IPS DF 6.9 (cell line): ENCODE measurements at regions not wholly inside any gene's neighbourhood (a gene's known extent, or its start where the extent isn't known, plus 50 kb on each side); places are given as distances from the start of the nearest gene placed in this dataset.

ENCODE experiments used
- DNase-seq: peaks from one replicate; pipeline ENCODE4 v3.0.0-alpha.2; 2013; ENCODE audit warnings: low read depth, low spot score
- H3K27ac ChIP-seq: one replicate; pipeline ENCODE4 v1.5.1; 2013; ENCODE audit warnings: low read length, control low read depth
- H3K27me3 ChIP-seq: 2 replicates; pipeline ENCODE4 v1.6.1; 2013; ENCODE audit warnings: mild to moderate bottlenecking, low read length; ENCODE audit not compliant: control insufficient read depth, insufficient read depth
- H3K36me3 ChIP-seq: 2 replicates; pipeline ENCODE4 v1.6.1; 2013; ENCODE audit warnings: low read length; ENCODE audit not compliant: control insufficient read depth, insufficient read depth
- H3K4me1 ChIP-seq: 2 replicates; pipeline ENCODE4 v1.6.1; 2013; ENCODE audit warnings: low read length; ENCODE audit not compliant: control insufficient read depth, insufficient read depth
- H3K4me3 ChIP-seq: 2 replicates; pipeline ENCODE4 v1.5.1; 2013; ENCODE audit warnings: mild to moderate bottlenecking, low read length
- H3K9me3 ChIP-seq: 2 replicates; pipeline ENCODE4 v1.6.1; 2013; ENCODE audit warnings: low read length, inconsistent platforms; ENCODE audit not compliant: control insufficient read depth, insufficient read depth
- WGBS: extraction: QIAGEN DNeasy Blood & Tissue Kit; methylation state at CpG from one replicate; pipeline ENCODE4 v1.1.7; 2013; ENCODE audit warnings: mixed read lengths, missing lambda C conversion rate; ENCODE audit not compliant: insufficient read length, insufficient coverage; 5-methylcytosine and 5-hydroxymethylcytosine counted together

DNA sequence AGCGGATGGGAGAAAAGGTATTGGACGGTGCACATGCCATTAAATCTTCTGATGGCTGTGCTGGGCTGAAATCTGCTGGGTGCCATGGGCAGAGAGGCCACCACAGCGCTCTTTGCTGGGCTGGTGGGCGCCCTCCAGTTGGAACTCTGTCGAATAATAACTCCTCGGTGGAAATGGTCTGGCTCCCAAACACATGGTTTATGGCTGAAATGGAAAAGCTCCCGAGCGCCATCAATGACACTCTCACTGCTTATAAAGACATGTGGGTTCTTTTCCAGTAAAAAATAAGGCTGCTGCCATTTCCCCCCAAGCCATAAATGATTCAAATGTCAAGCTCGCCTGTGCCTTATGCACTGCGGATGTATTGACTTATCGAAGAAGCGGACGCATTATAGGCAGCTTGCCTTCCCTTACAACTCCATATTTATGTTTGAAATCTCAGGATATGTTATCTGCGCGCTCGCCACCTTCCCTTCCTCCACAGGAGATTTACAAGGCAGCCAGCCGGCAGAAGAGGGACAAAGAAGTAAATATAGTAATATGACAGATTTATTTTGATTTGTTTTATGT, 239.0 kb upstream of the MKI67 start:
- DNase-seq, result no peak
- Histone ChIP-seq H3K27ac (no peak overlapping the region), H3K4me1 (no peaks in the 10 kb centered on the region), H3K36me3 (no peaks in the 10 kb centered on the region), H3K9me3 (no peaks in the 10 kb centered on the region), H3K4me3 (no peak overlapping the region), H3K27me3 (no peaks in the 10 kb centered on the region)
- no CpG with 5 or more reads among the region's 17 CpGs for WGBS

DNA sequence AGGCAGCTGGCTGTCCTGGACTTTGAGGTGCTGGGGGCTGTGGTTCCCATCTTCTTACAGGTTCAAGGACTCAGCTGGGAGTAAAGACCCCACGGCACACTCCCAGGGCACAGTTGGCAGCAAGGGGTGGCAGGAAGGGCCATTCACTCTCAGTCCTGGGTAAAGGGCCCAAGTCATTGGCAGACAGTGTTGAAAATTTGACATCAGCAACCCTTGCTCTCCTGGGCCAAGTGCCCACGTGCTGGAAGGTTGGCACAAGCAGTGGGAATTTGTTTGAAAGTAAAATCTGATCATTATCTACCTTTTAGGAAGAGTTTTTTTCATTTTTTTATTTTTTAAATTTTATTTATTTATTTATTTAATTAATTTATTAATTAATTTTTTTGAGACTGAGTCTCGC, 241.6 kb upstream of the MKI67 start:
- no peaks in the 10 kb centered on the region for H3K36me3 ChIP-seq
- DNase-seq, result no peak
- no peaks in the 10 kb centered on the region for H3K27me3 ChIP-seq
- H3K4me3 ChIP-seq, result no peak overlapping the region
- H3K4me1 ChIP-seq, result no peaks in the 10 kb centered on the region
- WGBS, result no CpG with 5 or more reads among the region's 3 CpGs
- H3K9me3 ChIP-seq, result no peaks in the 10 kb centered on the region
- H3K27ac ChIP-seq, result no peak overlapping the region

DNA sequence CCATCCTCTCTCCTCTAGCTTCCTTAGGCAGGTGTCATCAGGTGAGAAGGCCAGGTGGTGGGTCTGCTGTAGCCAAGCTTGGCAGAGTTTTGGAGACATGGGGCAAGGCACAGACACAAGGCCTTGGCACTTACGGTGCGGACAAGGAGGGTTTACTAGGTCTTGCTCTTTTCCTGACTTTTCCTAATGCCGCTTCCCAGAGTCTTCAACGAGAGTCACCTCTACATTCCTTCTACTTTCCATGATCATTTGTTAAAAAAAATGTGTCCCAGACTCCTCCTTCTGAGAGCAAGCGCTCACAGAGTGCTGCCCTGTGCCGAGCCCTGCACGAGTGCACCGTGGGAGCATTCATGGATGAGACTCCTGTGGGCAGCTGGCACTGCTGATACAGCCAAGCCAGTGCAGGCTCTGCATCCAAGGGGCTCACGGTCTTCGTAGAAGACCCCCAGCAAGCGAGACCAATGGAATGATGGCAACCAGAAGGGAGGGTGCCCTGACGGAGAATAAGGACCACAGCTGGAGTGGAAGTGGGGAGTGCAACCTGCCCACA, 243.0 kb upstream of the MKI67 start:
- no peaks in the 10 kb centered on the region for H3K4me1 ChIP-seq
- H3K9me3 ChIP-seq, result no peaks in the 10 kb centered on the region
- no peak for DNase-seq
- no peak overlapping the region for H3K27ac ChIP-seq
- H3K4me3 ChIP-seq, result no peak overlapping the region
- no peaks in the 10 kb centered on the region for H3K36me3 ChIP-seq
- no peaks in the 10 kb centered on the region for H3K27me3 ChIP-seq
- no CpG with 5 or more reads among the region's 12 CpGs for WGBS

DNA sequence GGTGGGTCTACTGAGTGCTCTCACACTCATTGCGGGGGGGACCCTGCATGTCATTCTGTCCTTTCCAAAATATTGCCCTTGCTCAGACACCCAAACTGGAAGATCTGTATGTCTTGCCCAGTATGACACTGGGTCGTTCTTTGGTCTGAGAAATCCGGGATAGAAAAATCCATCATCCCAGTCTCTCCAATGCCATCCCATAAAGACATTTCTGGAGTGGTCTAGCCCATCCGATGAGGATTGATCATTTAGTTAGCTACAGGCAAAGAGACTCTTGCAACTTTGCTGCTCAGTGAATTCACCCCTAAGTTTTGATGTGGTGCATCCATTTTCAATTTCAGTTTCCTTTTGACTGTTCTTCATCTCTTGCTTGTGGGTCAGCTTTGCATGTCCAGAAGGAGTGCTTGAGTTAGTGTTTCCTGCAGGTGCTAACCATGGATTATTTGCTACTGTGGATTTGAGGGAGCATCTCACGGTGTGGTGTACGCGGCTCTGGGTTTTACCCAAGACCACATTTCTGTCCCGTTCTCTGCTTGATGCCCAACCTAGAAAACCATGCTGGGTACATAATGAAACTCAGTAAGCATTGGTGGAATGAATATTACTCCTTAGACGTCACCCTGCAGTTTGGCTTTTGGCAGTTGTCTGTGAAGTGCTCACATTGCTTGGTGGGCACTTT, 247.0 kb upstream of the MKI67 start:
- Histone ChIP-seq H3K27ac (no peak overlapping the region), H3K4me3 (no peak overlapping the region), H3K9me3 (no peaks in the 10 kb centered on the region), H3K27me3 (no peaks in the 10 kb centered on the region), H3K36me3 (no peaks in the 10 kb centered on the region), H3K4me1 (no peaks in the 10 kb centered on the region)
- DNase-seq, result no peak
- WGBS, result no CpG with 5 or more reads among the region's 9 CpGs

DNA sequence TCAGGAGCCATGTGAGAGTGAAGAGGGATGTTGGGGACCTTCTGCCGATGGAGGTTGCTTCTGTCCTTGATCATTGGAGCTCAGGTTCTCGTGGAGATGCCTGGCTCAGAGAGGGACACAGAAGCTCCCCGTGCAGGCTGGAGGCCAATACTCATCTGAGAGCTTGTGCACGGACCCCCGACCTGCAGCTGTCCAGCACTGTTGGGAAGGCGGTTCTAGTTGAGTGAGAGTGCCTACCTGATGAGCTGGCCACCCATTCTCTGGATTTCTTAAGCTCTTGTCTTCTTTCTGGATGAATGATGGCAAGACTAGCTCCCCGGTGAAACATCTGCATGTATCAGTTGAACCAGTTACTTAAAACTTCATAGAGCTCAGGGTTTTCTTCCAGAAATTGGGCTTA, 247.6 kb upstream of the MKI67 start:
- H3K27ac ChIP-seq, result no peak overlapping the region
- no peaks in the 10 kb centered on the region for H3K9me3 ChIP-seq

DNA sequence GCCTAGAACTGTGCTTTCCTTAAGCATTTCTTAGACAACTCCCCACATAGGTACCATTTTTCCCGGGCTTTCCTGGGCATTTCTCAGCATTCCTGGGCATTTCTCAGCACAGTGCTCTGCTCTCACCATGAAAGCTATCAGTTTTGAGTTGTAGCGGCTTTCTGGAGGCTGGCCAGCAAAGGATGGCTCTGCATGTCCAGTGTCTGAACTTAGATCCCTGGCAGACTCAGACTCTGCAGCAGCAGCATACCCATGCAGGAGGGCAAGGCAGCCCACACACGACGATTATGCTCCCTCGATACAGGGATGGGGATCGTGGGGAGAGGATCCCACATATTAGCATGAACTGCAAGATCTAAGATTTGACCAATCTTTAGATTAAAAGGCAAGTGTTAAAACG, 248.9 kb upstream of the MKI67 start:
- no peaks in the 10 kb centered on the region for H3K27me3 ChIP-seq
- H3K4me1 ChIP-seq, result no peaks in the 10 kb centered on the region
- H3K4me3 ChIP-seq, result no peak overlapping the region
- no peak for DNase-seq
- no peaks in the 10 kb centered on the region for H3K9me3 ChIP-seq
- no CpG with 5 or more reads among the region's 7 CpGs for WGBS
- no peaks in the 10 kb centered on the region for H3K36me3 ChIP-seq
- H3K27ac ChIP-seq, result no peak overlapping the region

More for the DNA sequence above, 247.6 kb upstream of the MKI67 start:
- Histone ChIP-seq H3K4me1 (no peaks in the 10 kb centered on the region), H3K36me3 (no peaks in the 10 kb centered on the region), H3K27me3 (no peaks in the 10 kb centered on the region), H3K4me3 (no peak overlapping the region)
- no CpG with 5 or more reads among the region's 7 CpGs for WGBS
- DNase-seq, result no peak

DNA sequence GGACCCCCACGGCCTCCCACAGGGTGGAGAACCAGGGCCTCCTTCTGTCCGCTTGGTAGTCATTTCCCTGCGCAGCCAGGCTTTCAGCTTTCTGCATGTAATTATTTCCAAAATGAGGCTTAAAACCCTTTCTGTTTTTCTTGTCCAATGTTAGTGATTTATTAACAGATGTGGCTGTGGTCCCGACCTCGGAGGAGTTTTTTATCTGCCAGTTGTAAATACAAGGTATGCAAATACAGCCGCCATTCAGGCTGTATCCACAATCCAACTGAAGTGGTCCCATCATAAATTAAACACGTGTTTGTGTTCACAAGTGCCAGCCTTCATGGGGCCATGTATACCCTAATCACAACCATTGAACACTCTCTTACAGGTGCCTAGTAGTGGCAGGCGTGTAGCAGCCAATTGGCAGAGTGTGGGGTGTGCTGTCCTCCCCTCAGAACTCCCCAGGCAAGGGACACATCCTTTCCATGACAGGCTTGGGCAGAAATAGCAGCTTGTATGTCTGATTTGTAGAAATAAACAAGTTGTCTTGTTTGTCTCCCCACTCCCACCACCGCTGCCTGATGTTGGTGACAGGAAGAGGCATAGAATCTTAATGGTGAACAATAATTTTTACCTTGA, 251.3 kb upstream of the MKI67 start:
- no peak for DNase-seq
- Histone ChIP-seq H3K9me3 (no peaks in the 10 kb centered on the region), H3K27ac (no peak overlapping the region), H3K27me3 (no peaks in the 10 kb centered on the region), H3K4me3 (no peak overlapping the region), H3K4me1 (no peaks in the 10 kb centered on the region), H3K36me3 (no peaks in the 10 kb centered on the region)
- WGBS, result no CpG with 5 or more reads among the region's 9 CpGs

DNA sequence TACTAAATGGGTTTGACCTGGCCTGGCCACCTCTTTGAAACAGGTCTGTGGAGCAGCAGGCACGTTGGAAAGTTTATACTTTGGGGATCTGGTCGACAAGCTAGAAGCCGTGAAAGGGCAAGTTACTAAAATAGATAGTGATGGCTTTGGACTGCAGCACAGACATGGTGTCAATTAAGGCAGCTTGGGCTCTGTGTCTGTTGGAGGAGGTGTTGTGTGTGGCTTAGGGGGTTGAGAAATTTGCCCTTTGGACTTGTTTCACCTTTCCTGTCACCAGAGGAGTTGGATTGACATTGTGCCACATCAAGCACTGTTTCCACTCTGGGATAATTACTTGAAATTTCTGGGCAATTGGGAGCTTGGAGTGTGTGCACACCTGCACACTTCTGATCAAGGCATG, 251.8 kb upstream of the MKI67 start:
- H3K27me3 ChIP-seq, result no peaks in the 10 kb centered on the region

DNA sequence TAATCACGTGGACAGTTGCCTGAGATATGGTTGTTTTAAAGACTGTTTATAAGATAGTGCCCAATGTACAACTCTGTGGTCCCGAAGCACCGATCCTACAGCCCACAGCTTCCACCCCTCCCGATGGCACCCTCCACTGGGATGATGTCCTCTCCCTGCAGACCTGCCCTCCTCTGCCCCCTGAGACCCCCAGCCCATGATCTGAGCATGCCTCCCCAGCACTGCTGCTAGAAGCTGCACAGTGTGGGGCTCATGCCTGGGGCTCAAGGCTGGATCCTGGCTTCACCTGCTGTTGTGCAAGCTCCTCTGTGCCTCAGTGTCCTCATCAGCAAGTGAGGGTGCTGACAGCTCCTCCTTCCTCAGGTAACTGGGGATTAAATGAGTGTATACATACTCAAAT, 254.7 kb upstream of the MKI67 start:
- no peak overlapping the region for H3K27ac ChIP-seq
- no peaks in the 10 kb centered on the region for H3K27me3 ChIP-seq
- WGBS, result no CpG with 5 or more reads among the region's 4 CpGs
- no peaks in the 10 kb centered on the region for H3K36me3 ChIP-seq
- no peak for DNase-seq
- H3K4me3 ChIP-seq, result no peak overlapping the region
- no peaks in the 10 kb centered on the region for H3K4me1 ChIP-seq
- H3K9me3 ChIP-seq, result no peaks in the 10 kb centered on the region

More for the DNA sequence above, 251.8 kb upstream of the MKI67 start:
- Histone ChIP-seq H3K36me3 (no peaks in the 10 kb centered on the region), H3K4me1 (no peaks in the 10 kb centered on the region), H3K4me3 (no peak overlapping the region), H3K9me3 (no peaks in the 10 kb centered on the region), H3K27ac (no peak overlapping the region)
- WGBS, result no CpG with 5 or more reads among the region's 3 CpGs
- no peak for DNase-seq

DNA sequence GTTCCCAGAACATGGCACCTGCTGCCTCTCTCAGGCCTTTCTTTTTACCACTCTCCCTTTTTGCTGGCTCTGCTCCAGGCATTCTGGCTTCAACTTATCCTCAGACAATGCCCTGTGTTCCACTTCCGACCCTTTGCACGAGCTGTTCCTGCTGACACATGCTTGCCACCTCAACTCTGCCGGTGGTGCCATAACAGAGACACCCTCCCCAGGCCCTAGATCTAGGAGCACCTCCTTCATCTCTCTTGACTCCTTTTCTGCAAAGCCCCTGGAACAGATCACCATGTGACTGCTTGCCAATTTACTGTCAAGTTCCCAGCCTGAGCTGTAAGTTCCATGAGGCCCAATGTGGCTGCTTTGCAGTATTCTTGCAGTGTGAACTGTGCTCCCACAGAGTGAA, 256.0 kb upstream of the MKI67 start:
- H3K9me3 ChIP-seq, result no peaks in the 10 kb centered on the region
- H3K36me3 ChIP-seq, result no peaks in the 10 kb centered on the region
- no peaks in the 10 kb centered on the region for H3K27me3 ChIP-seq
- H3K27ac ChIP-seq, result no peak overlapping the region
- WGBS, result no CpG with 5 or more reads among the region's 3 CpGs
- no peak for DNase-seq
- no peaks in the 10 kb centered on the region for H3K4me1 ChIP-seq
- no peak overlapping the region for H3K4me3 ChIP-seq
